Stomach (tissue), 4 donors: ENCODE measurements at regions not wholly inside any gene's neighbourhood (a gene's known extent, or its start where the extent isn't known, plus 50 kb on each side); places are given as distances from the start of the nearest gene placed in this dataset.

ENCODE experiments used
- EP300 ChIP-seq: sonication (generic); formaldehyde crosslinking; IDR thresholded peaks from one replicate; pipeline ENCODE4 v1.6.1; 2017; ENCODE audit warnings: antibody characterized with exemption
- POLR2A ChIP-seq, 4 donors: fragments of 450-650 bp; IDR thresholded peaks; one replicate each; pipeline ENCODE4 v1.6.1; 2016; ENCODE audit warnings: antibody characterized with exemption in 4 of 4, control low read depth in 2 of 4, mild to moderate bottlenecking in 1 of 4, moderate library complexity in 1 of 4
- POLR2AphosphoS5 ChIP-seq, 3 donors: sonication (generic); formaldehyde crosslinking; IDR thresholded peaks; one replicate each; pipeline ENCODE4 v1.6.1; 2016; ENCODE audit warnings: antibody characterized with exemption in 3 of 3
- TF ChIP-seq, protein P1 (sequence below), 7 experiments: fragments of 450-650 bp in 4 of 7; fragments of 200-600 bp in 3 of 7; sonication (generic) in 3 of 7; IDR thresholded peaks; one replicate each; pipeline ENCODE4 v1.5.1; 2016 to 2019; ENCODE audit warnings: antibody characterized with exemption in 7 of 7, control low read depth in 2 of 7, mild to moderate bottlenecking in 1 of 7

DNA sequence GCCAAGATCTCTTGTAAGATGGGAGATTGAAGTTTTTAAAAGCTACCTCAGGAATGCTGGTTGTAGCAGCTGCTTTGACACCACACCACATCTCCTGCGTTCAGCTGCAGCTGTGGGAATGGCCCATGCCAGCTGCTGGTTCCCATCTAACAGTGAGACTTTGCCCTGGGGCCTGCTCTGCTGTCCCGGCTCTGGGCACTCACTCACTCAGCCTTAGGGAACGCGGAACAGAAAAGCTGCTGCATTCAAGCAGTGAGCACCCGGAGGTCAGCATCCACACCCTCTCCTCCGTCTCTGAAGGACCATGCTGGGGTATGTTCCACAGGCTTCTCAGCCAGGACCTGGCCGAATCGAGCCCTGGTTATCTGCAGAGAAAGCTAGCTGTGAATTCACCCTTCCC lies 197.1 kb upstream of the CXCL12 start:
- TF ChIP-seq, protein P1, sequence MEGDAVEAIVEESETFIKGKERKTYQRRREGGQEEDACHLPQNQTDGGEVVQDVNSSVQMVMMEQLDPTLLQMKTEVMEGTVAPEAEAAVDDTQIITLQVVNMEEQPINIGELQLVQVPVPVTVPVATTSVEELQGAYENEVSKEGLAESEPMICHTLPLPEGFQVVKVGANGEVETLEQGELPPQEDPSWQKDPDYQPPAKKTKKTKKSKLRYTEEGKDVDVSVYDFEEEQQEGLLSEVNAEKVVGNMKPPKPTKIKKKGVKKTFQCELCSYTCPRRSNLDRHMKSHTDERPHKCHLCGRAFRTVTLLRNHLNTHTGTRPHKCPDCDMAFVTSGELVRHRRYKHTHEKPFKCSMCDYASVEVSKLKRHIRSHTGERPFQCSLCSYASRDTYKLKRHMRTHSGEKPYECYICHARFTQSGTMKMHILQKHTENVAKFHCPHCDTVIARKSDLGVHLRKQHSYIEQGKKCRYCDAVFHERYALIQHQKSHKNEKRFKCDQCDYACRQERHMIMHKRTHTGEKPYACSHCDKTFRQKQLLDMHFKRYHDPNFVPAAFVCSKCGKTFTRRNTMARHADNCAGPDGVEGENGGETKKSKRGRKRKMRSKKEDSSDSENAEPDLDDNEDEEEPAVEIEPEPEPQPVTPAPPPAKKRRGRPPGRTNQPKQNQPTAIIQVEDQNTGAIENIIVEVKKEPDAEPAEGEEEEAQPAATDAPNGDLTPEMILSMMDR (IDR thresholded peaks at IDR 0.05), result no peak
- TF ChIP-seq EP300 (no peak), POLR2A (IDR thresholded peaks at IDR 0.05) (no peak), POLR2AphosphoS5 (IDR thresholded peaks at IDR 0.05) (no peak)
